Embryonic facial prominence (tissue), 1 donor: ENCODE measurements at regions not wholly inside any gene's neighbourhood (a gene's known extent, or its start where the extent isn't known, plus 50 kb on each side); places are given as distances from the start of the nearest gene placed in this dataset.

Experiments
- DNase-seq: peaks from one replicate; pipeline ENCODE4 v3.0.0-alpha.2; 2016; ENCODE audit errors: extremely low spot score

DNA sequence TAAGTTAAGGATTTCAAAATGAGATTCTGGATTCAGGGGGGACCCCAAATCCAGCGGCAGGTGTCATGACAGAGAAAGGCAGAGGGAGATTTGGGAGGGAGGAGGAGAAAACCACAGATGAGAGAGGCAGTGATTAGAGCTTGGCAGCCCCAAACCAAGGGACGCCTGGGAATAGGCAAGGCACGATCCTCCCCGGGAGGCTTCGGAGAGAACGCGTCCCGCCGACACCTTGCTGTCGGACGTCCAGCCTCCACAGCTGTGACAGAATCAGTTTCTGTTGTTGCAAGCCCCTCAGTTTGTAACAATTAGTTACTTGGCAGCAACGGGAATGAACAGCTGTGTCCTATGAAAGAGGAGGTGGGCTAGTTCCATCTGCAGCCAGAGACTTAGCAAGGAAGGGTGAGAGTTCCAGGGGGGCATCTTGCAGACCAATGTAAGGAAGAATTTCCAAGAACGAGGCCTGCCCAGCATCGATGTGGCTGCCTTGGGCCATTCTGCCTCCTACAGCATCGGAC lies 110.7 kb upstream of the SDK2 start:
- DNase-seq, result no peak

DNA sequence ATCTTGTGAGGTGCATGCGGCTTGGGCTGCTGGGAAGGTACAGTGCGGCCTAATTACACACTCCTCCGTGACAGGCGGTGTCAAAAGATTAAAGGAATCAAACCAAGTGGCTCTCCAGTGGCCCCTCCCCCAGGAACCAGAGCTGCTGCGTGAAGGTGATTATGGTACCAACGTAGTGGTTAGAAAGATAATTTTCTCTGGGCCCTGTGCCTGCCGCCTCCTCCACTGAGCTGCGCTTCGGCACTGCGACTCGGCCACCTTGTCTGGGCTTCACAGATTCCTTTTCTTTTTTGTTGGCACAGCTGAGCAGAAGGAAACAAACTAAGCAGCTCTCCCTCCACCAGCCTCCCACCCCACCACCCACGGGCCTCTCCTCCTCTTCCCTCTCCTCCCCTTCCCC lies 113.2 kb upstream of the SDK2 start:
- DNase-seq, result no peak

- no peak for DNase-seq
Observed at GRCh38 chr17:73758245-73758644, 114.0 kb upstream of the SDK2 start.

- no peak for DNase-seq
Observed at GRCh38 chr17:73759324-73759723, 115.1 kb upstream of the SDK2 start.

DNA sequence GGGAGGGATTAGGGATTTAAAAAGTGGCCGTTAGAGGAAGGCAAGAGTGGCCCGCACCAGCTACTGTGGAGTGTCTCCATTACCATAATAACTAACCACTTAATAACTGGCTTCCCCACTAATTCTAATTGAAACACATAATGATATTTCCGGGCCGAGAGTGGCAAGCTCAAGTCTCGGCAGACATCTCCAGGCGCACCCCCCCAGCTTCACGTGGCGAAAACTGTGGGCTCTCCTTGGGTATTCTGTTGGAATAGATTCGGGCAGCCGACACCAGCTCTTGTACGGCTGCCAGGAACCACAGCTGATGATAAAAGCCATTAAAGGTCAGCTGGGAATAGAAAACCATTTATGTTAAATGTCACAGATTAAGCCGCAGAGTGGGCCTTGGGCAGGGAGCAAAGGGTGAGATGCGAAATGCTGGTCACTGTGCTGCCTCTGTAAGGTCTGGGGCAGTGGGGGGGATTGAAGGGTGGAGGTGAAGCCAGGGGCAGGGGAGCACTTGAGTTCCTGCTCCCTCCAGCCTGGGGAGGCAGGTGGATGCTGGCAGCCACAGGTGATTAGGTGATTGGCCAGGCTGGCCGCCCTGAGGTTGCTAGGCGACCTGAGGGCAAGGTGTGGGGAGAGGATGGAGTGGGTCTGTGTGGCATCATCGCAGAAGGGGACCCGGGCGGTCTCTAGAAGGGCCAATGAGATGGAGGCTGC lies 115.6 kb upstream of the SDK2 start:
- DNase-seq, result no peak

DNA sequence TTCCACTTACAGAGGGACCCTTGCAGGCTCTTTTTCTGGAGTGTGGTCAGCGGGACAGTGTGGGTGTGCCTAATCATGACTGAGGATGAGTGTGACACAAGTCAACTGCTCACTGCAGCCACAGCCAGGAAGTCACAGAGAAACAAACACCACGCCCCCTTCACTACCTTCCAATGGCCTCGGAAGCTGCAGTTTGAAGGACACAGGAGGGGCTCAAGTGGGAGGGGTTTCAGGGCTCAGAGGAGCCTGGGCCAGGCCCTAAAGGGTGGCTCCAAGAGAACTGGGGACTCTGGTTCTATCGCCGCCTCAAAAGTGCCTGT lies 116.2 kb upstream of the SDK2 start:
- DNase-seq, result no peak

DNA sequence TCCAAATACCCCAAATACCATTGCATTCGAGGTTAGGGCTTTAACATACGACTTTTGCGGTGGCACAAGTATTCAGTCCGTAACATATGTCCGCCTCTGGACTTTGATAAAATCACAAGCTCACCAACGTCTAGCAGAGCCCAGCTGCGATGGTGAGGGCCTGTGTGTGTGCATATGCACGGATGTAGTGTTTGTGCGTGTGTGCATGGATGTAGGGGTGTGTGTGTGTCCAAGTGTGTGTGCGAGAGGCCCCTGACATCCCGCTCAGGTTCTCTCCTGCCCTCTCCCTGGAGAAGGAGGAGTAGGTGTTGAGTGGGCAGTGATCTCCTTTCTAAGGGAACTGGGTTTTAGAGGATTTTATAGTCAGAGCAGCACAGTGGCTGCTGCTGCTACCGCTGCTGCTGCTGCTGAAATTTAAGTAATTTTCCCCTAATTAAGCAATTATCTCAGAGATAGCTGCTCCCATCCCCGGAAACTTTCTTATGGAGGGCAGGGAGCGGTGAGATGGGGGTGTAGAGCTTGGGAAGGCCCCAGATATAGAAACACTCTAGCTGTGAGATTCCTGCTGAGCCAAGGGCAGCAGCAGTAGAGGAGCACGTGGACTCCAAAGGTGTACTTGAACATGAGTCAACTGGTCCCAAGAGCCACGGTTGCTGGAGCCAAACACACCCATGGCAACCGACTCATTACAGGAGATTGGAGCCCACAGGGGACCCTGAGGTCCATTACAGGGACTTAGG lies 121.7 kb upstream of the SDK2 start:
- no peak for DNase-seq

DNA sequence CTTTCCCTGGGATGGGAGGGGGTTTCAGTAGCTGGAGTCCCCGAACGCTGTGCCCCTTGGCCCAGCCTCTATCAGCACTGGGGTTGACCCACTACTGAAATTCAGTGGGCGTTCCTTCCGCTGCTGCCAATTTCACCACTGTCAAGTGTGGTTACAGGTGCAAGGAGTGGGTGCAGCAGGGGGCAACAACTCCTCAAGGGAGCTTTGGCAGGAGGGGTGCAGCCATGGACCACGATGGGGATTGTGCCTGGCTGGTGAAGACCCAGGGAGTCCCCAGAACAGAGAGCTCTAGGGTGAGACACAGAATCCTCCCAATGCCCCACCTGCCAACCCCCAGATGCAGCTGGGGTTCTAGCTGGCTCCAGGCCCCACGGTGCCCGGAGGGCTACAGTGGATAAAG lies 123.5 kb upstream of the SDK2 start:
- DNase-seq, result no peak

DNA sequence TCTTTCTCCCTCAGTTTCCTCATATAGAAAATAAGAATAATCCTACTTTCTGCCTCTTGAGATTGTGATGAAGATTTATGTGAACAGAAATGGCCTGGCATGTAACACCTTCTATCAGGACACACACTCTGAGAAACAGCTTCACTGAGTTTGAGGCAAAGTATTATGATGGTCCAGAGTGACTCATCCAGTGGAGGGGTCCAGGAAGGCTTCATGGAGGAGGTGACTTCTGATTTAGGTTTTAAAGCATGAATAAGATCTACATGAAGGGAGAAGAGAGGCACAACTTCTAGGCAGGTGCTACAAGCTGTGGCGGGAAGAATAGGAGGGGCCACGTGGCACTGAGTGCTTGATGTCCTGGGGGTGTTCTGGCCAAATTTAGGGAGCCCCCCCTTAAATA lies 124.4 kb upstream of the SDK2 start:
- DNase-seq, result no peak

DNA sequence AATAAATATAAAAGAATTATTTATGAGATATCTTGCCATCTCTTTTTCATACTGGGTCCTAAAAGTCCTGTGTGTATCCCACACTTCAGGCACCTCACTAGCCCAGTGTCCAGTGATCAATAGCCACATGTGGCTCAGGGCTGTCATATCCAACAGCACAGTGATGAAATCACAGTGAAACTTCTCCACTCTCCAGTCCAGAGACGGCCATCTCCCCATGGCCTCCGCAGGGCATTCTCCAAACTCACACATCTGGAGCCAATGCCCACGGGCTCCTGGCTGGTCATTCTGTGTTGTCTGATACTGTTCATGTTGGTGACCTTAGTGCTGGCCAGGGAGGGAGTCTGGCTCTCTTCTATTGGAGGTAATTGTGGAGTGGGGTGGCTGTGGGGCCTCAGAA lies 125.2 kb upstream of the SDK2 start:
- DNase-seq, result no peak

- peak; percentile 71 for DNase-seq
Observed at GRCh38 chr17:73770115-73770848, 126.0 kb upstream of the SDK2 start.

DNA sequence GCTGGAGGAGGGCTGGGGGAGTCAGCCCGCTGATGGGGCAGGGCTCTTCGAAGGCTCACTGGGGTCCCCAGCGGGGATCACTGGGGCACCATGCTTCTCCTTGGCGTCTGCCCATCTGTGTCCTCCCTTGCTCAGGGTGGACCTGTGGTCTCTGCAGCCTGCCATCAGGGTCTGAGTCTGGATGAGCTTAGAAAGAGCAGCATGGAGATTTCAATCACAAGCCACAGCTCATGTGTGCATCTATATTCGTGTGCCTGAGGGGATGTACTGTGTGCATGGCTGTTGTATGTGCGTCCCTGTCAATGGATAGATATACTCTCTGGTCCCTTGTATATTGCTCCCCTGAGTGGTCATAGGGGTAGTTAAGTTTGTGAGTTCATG lies 126.6 kb upstream of the SDK2 start:
- no peak for DNase-seq

DNA sequence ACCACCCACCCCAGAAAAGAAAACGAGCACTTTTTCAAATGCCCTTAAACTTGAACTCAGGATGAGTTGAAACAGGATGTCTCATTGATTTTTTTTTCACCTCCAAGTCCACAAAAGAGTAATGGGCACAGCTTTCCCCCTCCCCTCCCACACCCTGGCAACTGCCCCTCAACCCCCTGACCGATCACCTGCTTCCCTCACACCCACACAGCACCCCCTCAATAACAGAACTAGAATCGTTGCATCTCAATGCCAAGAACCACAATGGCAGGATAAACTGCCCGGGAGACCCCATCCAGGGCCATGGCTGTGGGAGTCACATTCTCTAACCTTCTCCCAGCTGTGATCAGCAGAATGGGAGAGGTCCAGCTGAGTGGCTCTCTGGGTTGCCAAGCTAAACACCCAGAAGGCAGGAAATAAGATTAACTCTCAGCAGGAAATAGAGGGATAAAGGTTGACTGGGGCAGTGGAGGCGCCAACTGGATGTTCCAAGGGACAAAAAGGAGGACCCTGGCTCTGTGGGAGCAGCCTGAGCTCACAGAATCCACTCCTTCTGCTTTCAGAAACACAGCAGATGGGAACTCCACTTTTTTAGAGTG lies 128.0 kb upstream of the SDK2 start:
- DNase-seq, result no peak

DNA sequence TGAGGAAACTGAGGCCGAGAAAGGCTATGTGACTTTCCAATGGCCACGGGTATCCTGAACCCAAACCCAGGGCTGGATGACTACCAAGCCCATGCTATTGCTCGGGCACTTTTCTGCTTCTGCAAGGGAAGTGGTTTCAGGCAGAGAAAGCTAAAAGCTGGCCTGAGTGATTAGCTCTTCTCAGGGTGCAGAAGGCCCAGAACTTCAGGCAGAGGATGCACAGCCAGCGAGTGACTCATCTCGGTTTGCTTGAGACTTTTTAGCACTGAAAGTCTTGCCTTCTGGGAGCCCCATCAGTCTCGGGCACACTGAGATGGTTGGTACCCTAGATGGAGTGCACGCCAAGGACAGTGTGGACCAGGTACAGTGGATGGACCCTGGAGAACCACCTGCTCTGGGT lies 129.5 kb upstream of the SDK2 start:
- DNase-seq, result no peak

- no peak for DNase-seq
Observed at GRCh38 chr17:73774852-73775251, 130.6 kb upstream of the SDK2 start.

- DNase-seq, result no peak
Observed at GRCh38 chr17:73776351-73777130, 132.3 kb upstream of the SDK2 start.

DNA sequence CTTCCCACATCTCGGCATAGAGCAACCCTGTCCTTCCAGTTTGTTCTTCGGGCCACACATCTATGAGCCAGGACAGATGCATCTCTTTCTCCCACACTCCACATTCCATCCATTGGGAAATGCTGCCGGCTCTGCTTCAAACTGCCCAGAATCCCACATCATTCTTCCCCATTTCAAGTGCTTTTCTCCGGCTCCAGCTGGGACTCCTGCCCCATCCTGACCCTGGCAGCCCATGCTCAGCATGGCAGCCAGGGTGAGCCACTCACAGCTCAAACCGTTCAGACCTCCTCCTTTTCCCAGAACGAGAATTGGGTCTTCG lies 132.8 kb upstream of the SDK2 start:
- DNase-seq, result no peak

GRCh38 chr17:73782231-73782630 lies 138.0 kb upstream of the SDK2 start:
- DNase-seq, result no peak

DNA sequence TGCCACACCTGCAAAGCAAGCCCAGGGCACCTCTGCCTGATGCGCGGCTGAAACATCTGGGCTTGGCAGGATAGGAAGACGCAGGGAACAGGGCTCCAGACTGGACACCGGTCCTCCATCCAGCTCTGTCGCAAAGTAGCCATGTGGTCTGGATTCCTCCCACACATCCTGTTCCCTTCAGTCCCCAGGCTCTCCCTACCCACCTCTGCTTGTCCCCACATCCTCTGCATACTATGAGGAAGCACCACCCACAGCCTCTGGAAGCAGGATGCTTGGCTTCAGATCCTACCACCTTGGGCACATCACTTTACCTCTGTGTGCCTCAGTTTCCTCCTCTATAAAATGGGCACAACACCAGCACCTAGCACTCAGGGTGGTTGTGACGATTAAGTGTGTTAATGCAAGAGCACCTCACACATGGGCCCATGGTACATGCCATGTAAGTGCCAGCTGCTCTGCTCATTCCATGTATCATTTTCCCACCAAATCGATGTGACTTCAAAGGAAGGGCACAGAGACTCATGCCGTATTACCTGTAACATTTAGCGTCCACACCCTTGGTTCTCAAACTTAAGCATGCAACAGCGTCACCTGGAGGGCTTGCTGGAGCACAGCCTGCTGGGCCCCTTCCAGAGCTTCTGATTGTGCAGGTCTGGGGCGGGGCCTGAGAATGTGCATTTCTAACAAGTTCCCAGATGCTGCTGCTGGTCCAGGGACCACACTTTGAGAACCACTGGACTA lies 138.6 kb upstream of the SDK2 start:
- DNase-seq, result no peak

- DNase-seq, result no peak
Observed at GRCh38 chr17:73783382-73783766, 139.1 kb upstream of the SDK2 start.

DNA sequence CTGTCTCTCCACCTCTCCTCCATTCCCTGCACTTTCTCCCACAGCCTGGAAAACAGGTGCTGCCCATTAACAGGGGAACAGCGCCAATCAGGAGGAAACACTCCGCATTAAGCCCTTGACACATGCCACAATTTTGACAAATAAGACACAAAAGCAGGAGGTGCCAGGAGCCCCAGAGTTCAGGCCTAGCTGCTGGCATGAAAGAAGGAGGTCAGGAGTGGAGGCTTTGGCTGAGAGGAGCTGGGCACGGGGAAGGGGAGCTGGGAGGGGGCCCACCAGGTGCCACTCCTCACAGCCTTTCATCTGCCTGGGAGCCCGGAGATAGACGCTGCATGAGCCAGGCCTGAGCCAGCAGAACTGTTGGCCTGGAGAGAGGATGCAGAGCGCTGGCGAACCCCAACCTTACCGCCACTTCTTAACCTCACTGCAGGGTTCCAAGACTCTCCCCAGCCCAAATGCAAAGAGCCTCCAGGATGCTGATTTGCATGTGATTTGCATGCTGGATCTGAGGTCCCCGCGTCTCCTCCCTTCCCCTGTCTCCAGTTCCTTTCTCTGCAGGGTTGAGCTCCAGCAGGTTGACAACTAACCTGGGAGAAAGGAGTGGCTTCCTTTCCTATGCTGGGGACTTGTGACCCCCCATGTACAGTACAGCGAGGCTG lies 139.8 kb upstream of the SDK2 start:
- no peak for DNase-seq
